ENCODE measurements at regions not wholly inside any gene's neighbourhood (a gene's known extent, or its start where the extent isn't known, plus 50 kb on each side); places are given as distances from the start of the nearest gene placed in this dataset.

DNA sequence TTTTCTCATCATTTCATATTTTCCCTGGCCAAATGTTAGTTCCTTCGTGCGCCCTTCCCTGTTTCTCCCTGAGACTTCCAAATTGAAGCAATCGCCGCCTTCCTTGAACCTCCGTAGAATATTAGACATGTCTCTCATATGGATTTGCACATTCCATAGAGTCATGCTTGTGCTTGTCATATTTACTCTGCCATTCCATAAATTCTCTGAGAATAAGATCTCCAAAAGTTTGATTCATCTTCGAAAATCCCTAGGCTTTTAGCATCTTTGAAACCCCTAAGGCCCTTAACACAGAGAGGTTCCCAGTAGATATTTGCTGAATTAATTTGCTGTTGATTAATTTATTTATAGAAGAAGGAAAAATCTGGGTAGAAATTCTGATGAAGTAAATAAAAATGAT lies 202.2 kb upstream of the PIK3C3 start:
- TF ChIP-seq POLR2AphosphoS5 (IDR thresholded peaks at IDR 0.05; ENCODE audit: low read depth, low read length) (no peak), SIN3A (IDR thresholded peaks at IDR 0.05; ENCODE audit: borderline replicate concordance, insufficient read depth, low read length) (no peak), TAF1 (IDR thresholded peaks at IDR 0.05; ENCODE audit: borderline replicate concordance, insufficient read depth, low read length) (no peak), FOXP2 (optimal IDR thresholded peaks at IDR 0.05; ENCODE audit: borderline replicate concordance, extremely low read depth, extremely low read length, insufficient read depth) (no peak)

Measured in PFSK-1 (cell line).